OCI-LY1 (cell line): ENCODE measurements at regions not wholly inside any gene's neighbourhood (a gene's known extent, or its start where the extent isn't known, plus 50 kb on each side); places are given as distances from the start of the nearest gene placed in this dataset.

Experiments
- H2AFZ ChIP-seq: fragments of 200-600 bp; sonication (generic), shearing (Covaris generic); 2 replicates; pipeline ENCODE4 v1.6.0; 2014; ENCODE audit warnings: antibody characterized with exemption, mild to moderate bottlenecking, low read length
- H3F3A ChIP-seq: fragments of 200-600 bp; sonication (generic), shearing (Covaris generic); 2 replicates; pipeline ENCODE4 v1.6.0; 2014; ENCODE audit warnings: mild to moderate bottlenecking, antibody characterized with exemption, low read length, moderate library complexity; ENCODE audit not compliant: insufficient read depth
- H3K27ac ChIP-seq: fragments of 200-600 bp; sonication (generic); 2 replicates; pipeline ENCODE4 v1.5.1; 2014; ENCODE audit warnings: low read length, mixed run types, mild to moderate bottlenecking, low read depth; ENCODE audit not compliant: poor library complexity, severe bottlenecking
- H3K27me3 ChIP-seq: fragments of 200-600 bp; sonication (generic); 2 replicates; pipeline ENCODE4 v1.6.0; 2014; ENCODE audit warnings: antibody characterized with exemption, mild to moderate bottlenecking, low read length, moderate library complexity; ENCODE audit not compliant: insufficient read depth
- H3K36me3 ChIP-seq: fragments of 200-600 bp; sonication (generic); 2 replicates; pipeline ENCODE4 v1.6.1; 2014; ENCODE audit warnings: mild to moderate bottlenecking, antibody characterized with exemption, low read length, moderate library complexity, mixed read lengths; ENCODE audit not compliant: insufficient read depth
- H3K4me1 ChIP-seq: fragments of 200-600 bp; sonication (generic); 2 replicates; pipeline ENCODE4 v1.5.1; 2014; ENCODE audit warnings: mild to moderate bottlenecking, low read length, moderate library complexity; ENCODE audit not compliant: insufficient read depth, severe bottlenecking
- H3K4me2 ChIP-seq: fragments of 200-600 bp; sonication (generic), shearing (Covaris generic); 2 replicates; pipeline ENCODE4 v1.6.1; 2014; ENCODE audit warnings: low read length
- H3K4me3 ChIP-seq: fragments of 200-600 bp; sonication (generic); 2 replicates; pipeline ENCODE4 v1.5.1; 2014; ENCODE audit warnings: low read length, low read depth, mild to moderate bottlenecking, mixed read lengths; ENCODE audit not compliant: poor library complexity, severe bottlenecking
- H3K79me2 ChIP-seq: fragments of 200-600 bp; shearing (Covaris generic); 2 replicates; pipeline ENCODE4 v1.6.1; 2016; ENCODE audit warnings: mixed run types, low read length, mixed read lengths; ENCODE audit not compliant: insufficient read depth
- H3K9ac ChIP-seq: fragments of 200-600 bp; sonication (generic), shearing (Covaris generic); 2 replicates; pipeline ENCODE4 v1.6.1; 2014; ENCODE audit warnings: mild to moderate bottlenecking, low read length, mixed read lengths
- H3K9me2 ChIP-seq: fragments of 200-600 bp; sonication (generic), shearing (Covaris generic); 2 replicates; pipeline ENCODE4 v1.6.1; 2014; ENCODE audit warnings: low read depth, mild to moderate bottlenecking, low read length, mixed read lengths
- H3K9me3 ChIP-seq: fragments of 200-600 bp; shearing (Covaris generic); 2 replicates; pipeline ENCODE4 v1.6.1; 2014; ENCODE audit warnings: low read length, mixed read lengths
- H4K20me1 ChIP-seq: fragments of 200-600 bp; sonication (generic), shearing (Covaris generic); 2 replicates; pipeline ENCODE4 v1.6.0; 2016; ENCODE audit warnings: mild to moderate bottlenecking, low read length; ENCODE audit not compliant: insufficient read depth
- CTCF ChIP-seq: fragments of 200-600 bp; sonication (generic), shearing (Covaris generic); IDR thresholded peaks from 2 replicates; pipeline ENCODE4 v1.5.1; 2017; ENCODE audit warnings: mild to moderate bottlenecking, antibody characterized with exemption, low read length, moderate library complexity, mixed read lengths
- EZH2 ChIP-seq: fragments of 200-600 bp; sonication (generic), shearing (Covaris generic); IDR thresholded peaks from 2 replicates; pipeline ENCODE4 v1.8.0; 2017; ENCODE audit warnings: borderline replicate concordance, mixed run types, mild to moderate bottlenecking, antibody characterized with exemption, low read length, moderate library complexity, mixed read lengths

- H3K4me1 ChIP-seq, result no peaks in the 10 kb centered on the region
Measured at GRCh38 chr11:112834277-112834755, 126.9 kb upstream of the NCAM1 start.

GRCh38 chr11:112835591-112836255 is 125.5 kb upstream of the NCAM1 start:
- Histone ChIP-seq H3K4me2 (no peak overlapping the region), H3K27ac (no peak overlapping the region), H3K4me1 (no peaks in the 10 kb centered on the region), H3K4me3 (no peak overlapping the region), H4K20me1 (no peaks in the 10 kb centered on the region), H3K36me3 (no peaks in the 10 kb centered on the region), H3K27me3 (no peaks in the 10 kb centered on the region; the same call in 1 of the 2 replicates), H3K9ac (no peak overlapping the region), H2AFZ (no peak overlapping the region), H3K79me2 (no peaks in the 10 kb centered on the region), H3K9me2 (no peaks in the 10 kb centered on the region), H3K9me3 (no peaks in the 10 kb centered on the region), H3F3A (no peaks in the 10 kb centered on the region)
- no peak for TF ChIP-seq CTCF
- TF ChIP-seq EZH2, result no peak

More at GRCh38 chr11:112834277-112834755, 126.9 kb upstream of the NCAM1 start:
- Histone ChIP-seq H3K27ac (no peak overlapping the region), H3K9me2 (no peaks in the 10 kb centered on the region), H3K9ac (no peak overlapping the region), H3K79me2 (no peaks in the 10 kb centered on the region), H3K4me2 (no peak overlapping the region), H3K9me3 (no peaks in the 10 kb centered on the region), H3K4me3 (no peak overlapping the region), H2AFZ (no peak overlapping the region), H3K36me3 (no peaks in the 10 kb centered on the region), H3F3A (no peaks in the 10 kb centered on the region), H4K20me1 (no peaks in the 10 kb centered on the region), H3K27me3 (no peaks in the 10 kb centered on the region; the same call in 1 of the 2 replicates)
- no peak for TF ChIP-seq CTCF
- TF ChIP-seq EZH2, result no peak

GRCh38 chr11:112836256-112836602 is 125.0 kb upstream of the NCAM1 start:
- no peak overlapping the region for H3K27ac ChIP-seq
- no peaks in the 10 kb centered on the region; the same call in 1 of the 2 replicates for H3K27me3 ChIP-seq
- H2AFZ ChIP-seq, result no peak overlapping the region
- H3K79me2 ChIP-seq, result no peaks in the 10 kb centered on the region
- no peak for TF ChIP-seq EZH2
- no peak for TF ChIP-seq CTCF
- no peaks in the 10 kb centered on the region for H3K9me2 ChIP-seq
- H4K20me1 ChIP-seq, result no peaks in the 10 kb centered on the region
- no peaks in the 10 kb centered on the region for H3K36me3 ChIP-seq
- H3K9ac ChIP-seq, result no peak overlapping the region
- H3K4me1 ChIP-seq, result no peaks in the 10 kb centered on the region
- no peak overlapping the region for H3K4me2 ChIP-seq
- H3K4me3 ChIP-seq, result no peak overlapping the region
- H3K9me3 ChIP-seq, result no peaks in the 10 kb centered on the region
- H3F3A ChIP-seq, result no peaks in the 10 kb centered on the region
